ENCODE measurements at regions not wholly inside any gene's neighbourhood (a gene's known extent, or its start where the extent isn't known, plus 50 kb on each side); places are given as distances from the start of the nearest gene placed in this dataset.

GRCh38 chr2:107001062-107001461 lies 115.1 kb upstream of the ST6GAL2 start:
- TF ChIP-seq EZH2 (IDR thresholded peaks at IDR 0.05) (no peak), POLR2AphosphoS5 (IDR thresholded peaks at IDR 0.05; ENCODE audit: borderline replicate concordance, low read depth, low read length) (no peak)
